Esophagus muscularis mucosa (tissue), 4 donors: ENCODE measurements at regions not wholly inside any gene's neighbourhood (a gene's known extent, or its start where the extent isn't known, plus 50 kb on each side); places are given as distances from the start of the nearest gene placed in this dataset.

ENCODE experiments used
- EP300 ChIP-seq: sonication (generic); formaldehyde crosslinking; IDR thresholded peaks from one replicate; pipeline ENCODE4 v1.6.1; 2017; ENCODE audit warnings: antibody characterized with exemption
- POLR2A ChIP-seq: fragments of 450-650 bp; IDR thresholded peaks from one replicate; pipeline ENCODE4 v1.6.1; 2017; ENCODE audit warnings: antibody characterized with exemption, moderate library complexity, mild to moderate bottlenecking, low read depth
- TF ChIP-seq, protein P1 (sequence below), 3 experiments: fragments of 200-600 bp in 2 of 3; fragments of 450-650 bp in 1 of 3; sonication (generic) in 2 of 3; IDR thresholded peaks; one replicate each; pipeline ENCODE4 v1.5.1; 2017 to 2019; ENCODE audit warnings: antibody characterized with exemption in 3 of 3, mild to moderate bottlenecking in 2 of 3, moderate library complexity in 1 of 3

DNA sequence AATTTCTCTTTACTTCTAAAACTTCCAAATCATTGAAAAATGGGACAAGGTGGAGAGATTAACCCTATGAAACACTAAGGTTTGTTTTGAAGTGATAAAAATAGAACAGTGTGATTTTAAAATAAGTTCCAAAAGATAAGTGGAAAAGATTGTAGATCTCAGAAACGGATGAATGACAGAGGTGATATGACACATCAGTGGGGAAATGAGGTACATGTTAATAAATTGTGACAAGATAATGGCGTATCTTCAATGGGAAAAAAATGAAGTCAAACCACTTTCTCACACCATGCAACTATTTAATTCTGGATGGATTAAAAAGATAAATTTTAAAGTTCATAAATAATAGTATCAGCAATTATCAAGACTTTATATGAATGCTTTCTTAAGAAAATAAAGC, 159.7 kb upstream of the VWC2 start:
- TF ChIP-seq, protein P1, sequence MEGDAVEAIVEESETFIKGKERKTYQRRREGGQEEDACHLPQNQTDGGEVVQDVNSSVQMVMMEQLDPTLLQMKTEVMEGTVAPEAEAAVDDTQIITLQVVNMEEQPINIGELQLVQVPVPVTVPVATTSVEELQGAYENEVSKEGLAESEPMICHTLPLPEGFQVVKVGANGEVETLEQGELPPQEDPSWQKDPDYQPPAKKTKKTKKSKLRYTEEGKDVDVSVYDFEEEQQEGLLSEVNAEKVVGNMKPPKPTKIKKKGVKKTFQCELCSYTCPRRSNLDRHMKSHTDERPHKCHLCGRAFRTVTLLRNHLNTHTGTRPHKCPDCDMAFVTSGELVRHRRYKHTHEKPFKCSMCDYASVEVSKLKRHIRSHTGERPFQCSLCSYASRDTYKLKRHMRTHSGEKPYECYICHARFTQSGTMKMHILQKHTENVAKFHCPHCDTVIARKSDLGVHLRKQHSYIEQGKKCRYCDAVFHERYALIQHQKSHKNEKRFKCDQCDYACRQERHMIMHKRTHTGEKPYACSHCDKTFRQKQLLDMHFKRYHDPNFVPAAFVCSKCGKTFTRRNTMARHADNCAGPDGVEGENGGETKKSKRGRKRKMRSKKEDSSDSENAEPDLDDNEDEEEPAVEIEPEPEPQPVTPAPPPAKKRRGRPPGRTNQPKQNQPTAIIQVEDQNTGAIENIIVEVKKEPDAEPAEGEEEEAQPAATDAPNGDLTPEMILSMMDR (IDR thresholded peaks at IDR 0.05) = no peak
- TF ChIP-seq EP300 (no peak), POLR2A (no peak)
